GM18520 (cell line): ENCODE measurements at regions not wholly inside any gene's neighbourhood (a gene's known extent, or its start where the extent isn't known, plus 50 kb on each side); places are given as distances from the start of the nearest gene placed in this dataset.
A peak's percentile ranks its signal among the peaks of the same experiment; 100 is the strongest.
"Not testable (repeated sequence)": the region's sequence is repeated elsewhere in the genome, so short reads cannot be mapped to it uniquely, and the experiment has no call there.

ENCODE experiments used
- ATAC-seq: cut with Tn5 transposase; IDR thresholded peaks from one replicate; pipeline ENCODE4 v1.9.1; 2021; ENCODE audit not compliant: unreplicated experiment

DNA sequence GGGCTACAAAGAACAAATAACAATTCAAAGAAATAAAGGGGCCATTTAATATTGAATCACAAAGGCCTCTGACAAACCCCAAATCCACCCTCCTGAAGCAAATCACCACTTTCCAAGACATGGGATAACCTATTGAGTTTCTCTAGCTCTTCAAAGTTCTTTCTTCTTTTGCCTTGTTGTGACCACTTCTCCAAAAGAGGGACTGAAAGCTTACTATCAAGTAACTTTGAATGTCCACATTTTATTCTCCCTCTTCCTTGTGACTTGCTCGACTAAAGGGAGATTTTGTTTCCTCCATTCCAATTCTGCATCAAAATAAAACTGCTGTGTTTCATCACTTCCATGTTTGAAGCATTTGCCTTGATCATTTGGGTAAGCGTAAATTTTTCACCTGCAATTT is 166.6 kb upstream of the SLC7A11 start:
- ATAC-seq, result no peak

GRCh38 chr4:138407329-138407728 is 165.2 kb upstream of the SLC7A11 start:
- ATAC-seq, result no peak

- ATAC-seq, result no peak
Measured at GRCh38 chr4:138406876-138407275, 164.7 kb upstream of the SLC7A11 start.

- peak; percentile 62 for ATAC-seq
Measured at GRCh38 chr4:138405934-138406567, 163.9 kb upstream of the SLC7A11 start.

DNA sequence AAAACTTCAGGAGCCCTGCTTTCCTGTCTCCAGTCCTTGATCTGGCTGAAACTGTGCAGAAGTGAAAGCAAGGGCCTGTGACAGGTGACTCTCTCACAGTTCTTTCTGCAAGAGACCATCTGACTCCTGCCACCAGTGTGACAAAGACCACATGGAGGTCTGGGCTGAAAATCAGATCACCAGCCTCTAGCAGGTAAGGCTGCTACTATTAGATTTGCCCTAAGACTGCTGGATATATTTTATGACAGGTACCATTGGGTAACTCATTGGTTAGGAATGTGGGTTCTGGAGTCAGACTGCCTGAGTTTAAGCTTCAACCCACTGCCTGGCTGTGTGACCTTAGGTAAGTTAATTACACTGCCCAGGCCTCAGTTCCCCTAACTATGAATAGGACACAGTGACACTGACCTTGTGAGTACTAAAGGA is 163.3 kb upstream of the SLC7A11 start:
- ATAC-seq, result peak; percentile 59

DNA sequence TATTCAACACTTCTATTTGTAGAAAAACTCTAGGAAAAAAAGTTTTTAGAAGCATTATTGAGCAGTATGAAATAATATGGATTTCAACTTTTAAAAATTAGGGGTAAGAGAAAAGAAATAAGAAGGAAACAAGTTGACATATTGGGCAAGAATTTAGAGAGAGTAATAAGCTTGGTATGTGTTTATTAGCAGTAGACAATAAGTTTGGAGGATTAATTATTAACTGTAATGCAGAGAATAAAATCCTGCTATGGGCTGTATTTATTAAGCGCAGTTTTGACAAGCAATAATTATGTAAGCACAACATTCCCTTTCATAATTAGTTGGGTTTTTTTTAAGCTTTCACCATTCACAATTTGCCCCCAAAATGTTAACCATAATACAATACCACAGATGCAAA is 162.7 kb upstream of the SLC7A11 start:
- ATAC-seq, result no peak

DNA sequence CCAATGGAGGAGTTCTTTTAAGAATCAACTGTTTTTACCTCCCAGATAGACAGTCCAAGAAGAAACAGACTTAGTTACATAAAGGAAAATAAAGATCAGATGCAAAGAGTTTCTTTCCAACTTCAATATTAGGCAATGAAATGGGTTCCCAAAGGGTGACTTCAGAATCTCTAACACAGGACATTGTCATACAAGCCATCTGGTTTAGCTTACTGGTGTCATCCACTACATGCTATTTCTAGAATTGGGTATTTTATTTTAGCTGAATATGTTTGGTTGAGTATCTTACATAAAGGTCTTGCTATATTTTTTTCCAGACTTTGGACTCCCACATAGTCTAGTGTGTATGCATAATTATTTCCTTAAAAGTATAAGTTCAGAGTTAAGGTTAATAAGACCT is 162.1 kb upstream of the SLC7A11 start:
- no peak for ATAC-seq

GRCh38 chr4:138401334-138401733 is 159.2 kb upstream of the SLC7A11 start:
- ATAC-seq, result no peak

DNA sequence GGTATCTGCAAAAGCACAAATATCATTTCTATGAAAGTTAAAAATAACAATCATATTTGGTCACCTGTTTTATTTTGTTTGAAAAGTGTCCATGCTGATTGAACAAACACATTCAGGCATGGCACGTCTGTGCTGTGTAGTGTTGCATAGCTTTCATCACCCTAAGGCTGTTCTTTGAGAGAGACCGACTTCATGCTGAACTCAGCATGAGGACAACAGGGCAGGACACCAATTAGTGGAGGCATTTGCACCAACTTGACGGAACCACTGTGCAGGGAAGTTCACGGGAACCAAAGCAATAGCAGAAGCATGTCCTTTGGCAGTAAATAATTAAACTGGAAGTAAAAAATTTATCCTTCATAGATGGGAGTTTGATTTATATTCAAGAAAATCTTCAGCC is 158.4 kb upstream of the SLC7A11 start:
- no peak for ATAC-seq

GRCh38 chr4:138400066-138400465 is 157.9 kb upstream of the SLC7A11 start:
- no peak for ATAC-seq

GRCh38 chr4:138399081-138399480 is 156.9 kb upstream of the SLC7A11 start:
- no peak for ATAC-seq

DNA sequence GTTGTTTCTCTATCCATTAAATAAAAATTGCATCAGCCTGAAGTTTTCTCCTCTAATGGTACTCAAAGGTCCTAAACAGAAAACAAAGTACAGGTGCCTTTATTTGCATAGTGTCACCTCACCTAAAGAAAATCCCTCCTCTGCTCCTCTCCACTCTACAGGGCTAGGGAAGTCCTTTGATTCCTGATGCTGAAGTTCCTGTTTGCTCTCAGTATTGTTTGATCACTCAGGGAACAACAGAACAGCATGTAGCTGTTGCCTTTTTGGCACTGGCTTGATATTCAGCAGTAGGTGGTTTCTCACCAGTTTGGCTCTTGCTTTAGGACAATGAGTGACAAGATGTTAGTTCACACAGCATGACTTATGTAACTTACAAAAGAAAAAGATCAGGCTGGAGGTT is 156.2 kb upstream of the SLC7A11 start:
- no peak for ATAC-seq

- no peak for ATAC-seq
Measured at GRCh38 chr4:138393886-138394610, 151.9 kb upstream of the SLC7A11 start.

GRCh38 chr4:138392751-138393308 is 150.7 kb upstream of the SLC7A11 start:
- ATAC-seq, result peak; percentile 56

DNA sequence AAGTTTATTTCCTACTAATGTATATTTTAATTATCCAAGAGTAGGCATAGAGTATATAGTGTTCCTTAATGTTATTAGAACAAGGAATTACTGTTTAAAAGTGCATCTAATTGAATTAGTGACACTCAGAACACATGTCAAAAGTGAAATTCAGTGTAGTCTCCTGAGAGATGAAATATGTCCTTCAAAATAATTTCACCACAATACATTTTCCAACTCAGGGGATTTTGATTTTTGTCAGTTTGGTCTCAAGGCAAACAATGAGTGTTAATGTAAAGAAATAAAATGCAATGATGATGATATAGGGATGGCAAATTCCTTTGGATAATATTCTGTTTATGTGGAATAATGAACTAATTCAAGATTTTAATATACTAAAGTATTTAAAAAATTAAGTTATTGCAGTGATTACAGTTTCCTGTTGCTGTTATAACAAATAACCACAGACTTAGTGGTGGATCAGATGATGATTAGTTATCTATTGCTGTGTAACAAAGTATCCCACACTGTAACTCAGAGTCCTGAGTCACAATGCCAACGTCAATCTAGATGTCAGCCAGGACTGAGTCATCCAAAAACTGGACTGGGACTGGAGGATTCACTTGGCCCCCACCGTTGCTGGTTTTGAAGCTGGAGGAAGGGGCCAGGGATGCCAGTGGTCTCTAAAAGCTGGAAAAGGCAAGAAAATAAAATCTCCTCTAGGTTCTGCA is 148.0 kb upstream of the SLC7A11 start:
- ATAC-seq, result no peak

DNA sequence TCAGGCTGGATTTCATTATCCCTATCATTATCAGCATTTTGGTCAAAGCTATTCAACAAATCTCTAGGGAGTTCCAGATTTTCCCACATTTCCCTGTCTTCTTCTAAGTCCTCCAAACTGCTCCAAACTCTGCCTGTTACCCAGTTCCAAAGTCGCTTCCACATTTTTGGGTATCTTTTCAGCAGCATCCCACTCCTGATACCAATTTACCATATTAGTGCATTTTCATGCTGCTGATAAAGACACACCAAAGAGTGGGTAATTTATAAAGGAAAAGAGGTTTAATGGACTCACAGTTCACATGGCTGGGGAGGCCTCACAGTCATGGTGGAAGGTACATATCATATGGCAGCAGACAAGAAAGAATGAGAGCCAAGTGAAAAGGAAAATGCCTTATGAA is 132.8 kb upstream of the SLC7A11 start:
- ATAC-seq, result no peak

DNA sequence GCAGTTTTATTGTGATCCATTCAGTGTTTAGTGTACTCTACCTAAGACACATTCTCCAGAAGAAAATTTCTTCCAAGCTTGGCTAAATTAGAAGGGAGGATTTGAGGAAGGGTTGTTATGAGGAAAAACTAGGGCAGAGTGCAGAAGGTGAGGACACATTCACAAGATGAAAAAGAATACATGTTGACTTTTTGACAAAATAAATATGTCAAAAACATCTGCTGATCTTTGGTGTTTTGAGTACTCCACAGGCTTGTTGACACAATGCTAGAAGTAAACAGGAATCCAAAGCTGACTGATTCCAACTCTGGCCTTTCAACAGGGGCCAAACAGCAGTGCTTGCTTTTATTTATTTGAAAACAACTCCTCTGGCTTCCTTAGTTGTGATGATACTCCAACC is 125.8 kb upstream of the SLC7A11 start:
- ATAC-seq, result no peak

DNA sequence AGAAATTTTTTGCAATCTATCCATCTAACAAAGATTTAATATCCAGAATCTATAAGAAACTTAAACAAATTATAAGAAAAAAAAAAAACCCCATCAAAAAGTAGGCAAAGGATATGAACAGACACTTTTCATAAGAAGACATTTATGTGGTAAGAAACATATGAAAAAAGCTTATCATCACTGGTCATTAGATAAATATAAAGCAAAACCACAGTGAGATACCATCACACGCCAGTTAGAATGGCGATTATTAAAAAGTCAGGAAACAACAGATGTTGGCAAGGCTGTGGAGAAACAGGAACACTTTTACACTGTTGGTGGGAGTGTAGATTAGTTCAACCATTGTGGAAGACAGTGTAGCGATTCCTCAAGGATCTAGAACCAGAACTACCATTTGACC is 110.3 kb upstream of the SLC7A11 start:
- ATAC-seq, result not testable (repeated sequence)

- no peak for ATAC-seq
Measured at GRCh38 chr4:138348055-138348454, 105.9 kb upstream of the SLC7A11 start.

DNA sequence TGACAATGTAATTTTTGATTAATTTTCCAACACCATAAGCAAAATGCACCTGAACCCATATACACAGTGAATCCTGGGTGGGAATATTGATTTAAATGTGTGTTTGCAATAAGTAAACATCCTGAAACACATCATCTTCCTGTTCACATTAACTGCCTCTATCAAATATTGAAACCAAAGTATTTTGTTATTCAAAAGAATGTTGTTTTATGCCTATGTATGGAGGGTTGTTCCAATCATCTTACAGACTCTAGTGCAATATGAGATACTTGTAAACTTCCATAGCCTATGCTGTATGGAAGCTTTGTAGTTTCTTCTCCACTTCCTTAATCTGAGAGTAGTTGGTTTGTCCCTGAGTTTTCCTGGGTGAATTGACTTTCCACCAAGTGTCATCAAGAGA is 105.4 kb upstream of the SLC7A11 start:
- ATAC-seq, result no peak

DNA sequence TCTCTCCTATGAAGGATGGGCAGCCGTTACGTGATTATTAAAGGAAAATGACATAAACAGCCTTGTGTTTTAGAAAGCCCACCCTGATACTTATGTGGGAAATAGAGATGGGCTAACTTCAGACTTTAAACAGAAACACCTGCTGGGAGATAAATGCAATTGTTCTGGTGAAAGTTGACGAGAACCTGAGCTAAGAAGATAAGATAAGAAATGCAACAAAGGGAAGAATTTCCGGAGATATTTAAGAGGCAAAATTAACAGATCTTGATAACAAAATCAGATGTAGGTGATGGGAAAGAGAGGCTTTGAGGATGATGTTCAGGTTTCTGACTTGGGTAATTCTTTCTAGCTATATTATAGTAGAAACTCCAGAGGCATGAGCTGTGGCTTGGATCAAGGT is 102.7 kb upstream of the SLC7A11 start:
- ATAC-seq, result no peak

DNA sequence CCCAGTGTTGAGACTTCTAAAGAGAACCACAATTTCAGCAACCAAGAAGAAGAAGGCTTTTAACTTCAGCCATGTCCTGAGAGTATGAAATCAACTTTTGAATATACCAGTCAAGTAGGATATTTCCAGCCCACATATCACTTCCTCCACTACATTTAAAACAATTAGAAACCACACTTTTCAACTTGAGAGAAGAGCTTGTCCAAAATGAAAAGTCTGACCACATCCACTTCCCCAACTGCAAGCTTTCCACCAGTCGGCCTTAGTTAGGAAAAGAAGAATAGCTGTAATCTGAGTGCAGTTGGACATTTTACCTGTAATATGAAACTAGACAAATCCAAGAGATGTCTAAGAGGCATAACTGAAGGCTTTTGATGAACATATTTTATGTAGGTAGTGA is 101.9 kb upstream of the SLC7A11 start:
- no peak for ATAC-seq
